T-helper 1 cell treated with Interleukin-12 subunit alpha and Interleukin-12 subunit beta and Interleukin-4 antibody, amounts not matched to agents 30 μg/mL and 1 μg/mL, for 36 hours (primary cell): ENCODE measurements at regions not wholly inside any gene's neighbourhood (a gene's known extent, or its start where the extent isn't known, plus 50 kb on each side); places are given as distances from the start of the nearest gene placed in this dataset.

Experiments used
- H3K27ac Mint-ChIP-seq: one replicate; pipeline ENCODE4 v1.8.0; 2021; ENCODE audit warnings: mild to moderate bottlenecking, mixed read lengths
- H3K27me3 Mint-ChIP-seq: one replicate; pipeline ENCODE4 v1.8.0; 2021; ENCODE audit warnings: low read depth, mixed read lengths
- H3K36me3 Mint-ChIP-seq: one replicate; pipeline ENCODE4 v1.8.0; 2021; ENCODE audit warnings: low read depth, mixed read lengths
- H3K4me1 Mint-ChIP-seq: one replicate; pipeline ENCODE4 v1.8.0; 2021; ENCODE audit warnings: low read depth, mixed read lengths
- H3K4me3 Mint-ChIP-seq: one replicate; pipeline ENCODE4 v1.8.0; 2021; ENCODE audit warnings: mild to moderate bottlenecking, moderate library complexity, mixed read lengths
- H3K9me3 Mint-ChIP-seq: one replicate; pipeline ENCODE4 v1.8.0; 2021; ENCODE audit warnings: mixed read lengths

- Mint-ChIP-seq H3K27me3 (no peaks in the 10 kb centered on the region), H3K36me3 (no peaks in the 10 kb centered on the region), H3K4me1 (no peaks in the 10 kb centered on the region), H3K27ac (no peak overlapping the region), H3K9me3 (no peaks in the 10 kb centered on the region), H3K4me3 (no peak overlapping the region)
These were observed 338.7 kb upstream of the IGFBP7 start for GRCh38 chr4:57448901-57449300.

- Mint-ChIP-seq H3K36me3 (no peaks in the 10 kb centered on the region), H3K9me3 (no peaks in the 10 kb centered on the region), H3K4me1 (no peaks in the 10 kb centered on the region), H3K27me3 (no peaks in the 10 kb centered on the region), H3K4me3 (no peak overlapping the region), H3K27ac (no peak overlapping the region)
These were observed 338.3 kb upstream of the IGFBP7 start for GRCh38 chr4:57448452-57448851.

GRCh38 chr4:57446266-57446665 lies 336.1 kb upstream of the IGFBP7 start:
- H3K27ac Mint-ChIP-seq, result no peak overlapping the region
- H3K27me3 Mint-ChIP-seq, result no peaks in the 10 kb centered on the region
- no peaks in the 10 kb centered on the region for H3K4me1 Mint-ChIP-seq
- H3K9me3 Mint-ChIP-seq, result no peaks in the 10 kb centered on the region
- H3K36me3 Mint-ChIP-seq, result no peaks in the 10 kb centered on the region
- H3K4me3 Mint-ChIP-seq, result no peak overlapping the region

- Mint-ChIP-seq H3K36me3 (no peaks in the 10 kb centered on the region), H3K27me3 (no peaks in the 10 kb centered on the region), H3K9me3 (no peaks in the 10 kb centered on the region), H3K4me3 (no peak overlapping the region), H3K27ac (no peak overlapping the region), H3K4me1 (no peaks in the 10 kb centered on the region)
These were observed 335.5 kb upstream of the IGFBP7 start for GRCh38 chr4:57445686-57446085.

GRCh38 chr4:57444671-57445070 lies 334.5 kb upstream of the IGFBP7 start:
- Mint-ChIP-seq H3K27me3 (no peaks in the 10 kb centered on the region), H3K27ac (no peak overlapping the region), H3K4me3 (no peak overlapping the region), H3K4me1 (no peaks in the 10 kb centered on the region), H3K9me3 (no peaks in the 10 kb centered on the region), H3K36me3 (no peaks in the 10 kb centered on the region)

- H3K4me1 Mint-ChIP-seq, result no peaks in the 10 kb centered on the region
- H3K36me3 Mint-ChIP-seq, result no peaks in the 10 kb centered on the region
- H3K9me3 Mint-ChIP-seq, result no peaks in the 10 kb centered on the region
- H3K4me3 Mint-ChIP-seq, result no peak overlapping the region
- no peaks in the 10 kb centered on the region for H3K27me3 Mint-ChIP-seq
- H3K27ac Mint-ChIP-seq, result no peak overlapping the region
These were observed 333.6 kb upstream of the IGFBP7 start for GRCh38 chr4:57443787-57444186.

GRCh38 chr4:57443308-57443707 lies 333.1 kb upstream of the IGFBP7 start:
- Mint-ChIP-seq H3K27me3 (no peaks in the 10 kb centered on the region), H3K36me3 (no peaks in the 10 kb centered on the region), H3K27ac (no peak overlapping the region), H3K9me3 (no peaks in the 10 kb centered on the region), H3K4me1 (no peaks in the 10 kb centered on the region), H3K4me3 (no peak overlapping the region)

- Mint-ChIP-seq H3K4me3 (no peak overlapping the region), H3K36me3 (no peaks in the 10 kb centered on the region), H3K4me1 (no peaks in the 10 kb centered on the region), H3K27me3 (no peaks in the 10 kb centered on the region), H3K27ac (no peak overlapping the region), H3K9me3 (no peaks in the 10 kb centered on the region)
These were observed 332.7 kb upstream of the IGFBP7 start for GRCh38 chr4:57442831-57443291.

GRCh38 chr4:57442241-57442640 lies 332.1 kb upstream of the IGFBP7 start:
- Mint-ChIP-seq H3K4me3 (no peak overlapping the region), H3K27ac (no peak overlapping the region), H3K36me3 (no peaks in the 10 kb centered on the region), H3K9me3 (no peaks in the 10 kb centered on the region), H3K27me3 (no peaks in the 10 kb centered on the region), H3K4me1 (no peaks in the 10 kb centered on the region)

GRCh38 chr4:57437649-57438048 lies 327.5 kb upstream of the IGFBP7 start:
- H3K9me3 Mint-ChIP-seq, result no peaks in the 10 kb centered on the region
- H3K36me3 Mint-ChIP-seq, result no peaks in the 10 kb centered on the region
- no peak overlapping the region for H3K4me3 Mint-ChIP-seq
- H3K27ac Mint-ChIP-seq, result no peak overlapping the region
- no peaks in the 10 kb centered on the region for H3K4me1 Mint-ChIP-seq
- no peaks in the 10 kb centered on the region for H3K27me3 Mint-ChIP-seq

GRCh38 chr4:57435300-57435699 lies 325.1 kb upstream of the IGFBP7 start:
- Mint-ChIP-seq H3K4me1 (no peaks in the 10 kb centered on the region), H3K4me3 (no peak overlapping the region), H3K27me3 (no peaks in the 10 kb centered on the region), H3K27ac (no peak overlapping the region), H3K9me3 (no peaks in the 10 kb centered on the region), H3K36me3 (no peaks in the 10 kb centered on the region)

GRCh38 chr4:57430726-57431125 lies 320.5 kb upstream of the IGFBP7 start:
- Mint-ChIP-seq H3K36me3 (no peaks in the 10 kb centered on the region), H3K4me3 (no peak overlapping the region), H3K27me3 (no peaks in the 10 kb centered on the region), H3K9me3 (no peaks in the 10 kb centered on the region), H3K27ac (no peak overlapping the region), H3K4me1 (no peaks in the 10 kb centered on the region)

- no peaks in the 10 kb centered on the region for H3K9me3 Mint-ChIP-seq
- no peaks in the 10 kb centered on the region for H3K4me1 Mint-ChIP-seq
- H3K27me3 Mint-ChIP-seq, result no peaks in the 10 kb centered on the region
- H3K27ac Mint-ChIP-seq, result no peak overlapping the region
- no peak overlapping the region for H3K4me3 Mint-ChIP-seq
- H3K36me3 Mint-ChIP-seq, result no peaks in the 10 kb centered on the region
These were observed 316.7 kb upstream of the IGFBP7 start for GRCh38 chr4:57426779-57427395.

GRCh38 chr4:57425610-57426009 lies 315.4 kb upstream of the IGFBP7 start:
- no peaks in the 10 kb centered on the region for H3K27me3 Mint-ChIP-seq
- H3K4me1 Mint-ChIP-seq, result no peaks in the 10 kb centered on the region
- H3K27ac Mint-ChIP-seq, result no peak overlapping the region

GRCh38 chr4:57424232-57424897 lies 314.2 kb upstream of the IGFBP7 start:
- Mint-ChIP-seq H3K27ac (no peak overlapping the region), H3K4me1 (no peaks in the 10 kb centered on the region), H3K27me3 (no peaks in the 10 kb centered on the region), H3K9me3 (no peaks in the 10 kb centered on the region), H3K36me3 (no peaks in the 10 kb centered on the region), H3K4me3 (no peak overlapping the region)

More at GRCh38 chr4:57425610-57426009, 315.4 kb upstream of the IGFBP7 start:
- no peaks in the 10 kb centered on the region for H3K9me3 Mint-ChIP-seq
- H3K4me3 Mint-ChIP-seq, result no peak overlapping the region
- no peaks in the 10 kb centered on the region for H3K36me3 Mint-ChIP-seq
